ENCODE measurements at regions not wholly inside any gene's neighbourhood (a gene's known extent, or its start where the extent isn't known, plus 50 kb on each side); places are given as distances from the start of the nearest gene placed in this dataset.

DNA sequence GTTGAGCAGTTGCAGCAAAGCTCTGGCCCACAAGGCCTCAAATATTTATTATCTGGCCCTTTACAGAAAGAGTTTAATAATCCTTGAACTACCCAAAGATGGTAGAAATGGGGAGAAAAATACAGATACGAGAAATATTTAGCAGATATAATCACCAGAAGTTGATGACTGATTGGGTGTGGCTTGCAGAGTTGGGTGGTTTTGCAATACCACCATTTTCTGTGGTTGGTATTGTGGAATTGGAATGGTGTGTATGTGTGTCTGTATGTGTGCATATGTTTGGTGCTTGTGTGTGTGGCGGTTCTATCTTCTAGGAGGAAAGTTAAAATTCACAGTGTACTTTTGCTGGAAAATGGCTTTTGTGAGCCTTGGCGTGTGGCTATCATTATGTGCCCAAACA lies 85.4 kb upstream of the MANSC4 start:
- H3K9ac ChIP-seq: peak overlapping the region; percentile 41; the same call in 1 of the 2 replicates
- TF ChIP-seq FOXM1 (IDR thresholded peaks at IDR 0.05; ENCODE audit: low read depth) (no peak), SMC3 (IDR thresholded peaks at IDR 0.05; ENCODE audit: low read depth, low read length) (no peak), EP300 (IDR thresholded peaks at IDR 0.05; ENCODE audit: borderline replicate concordance in 1 of 2, low read depth in 1 of 2, low read length in 1 of 2) (no peak), JUND (IDR thresholded peaks at IDR 0.05) (no peak), MXI1 (IDR thresholded peaks at IDR 0.05; ENCODE audit: low read depth, low read length) (no peak), ELF1 (IDR thresholded peaks at IDR 0.05) (no peak), NFIC (IDR thresholded peaks at IDR 0.05; ENCODE audit: borderline replicate concordance) (no peak), GATA2 (CRISPR knock-in tag; IDR thresholded peaks at IDR 0.05) (no peak)
- TF ChIP-seq, protein P1, sequence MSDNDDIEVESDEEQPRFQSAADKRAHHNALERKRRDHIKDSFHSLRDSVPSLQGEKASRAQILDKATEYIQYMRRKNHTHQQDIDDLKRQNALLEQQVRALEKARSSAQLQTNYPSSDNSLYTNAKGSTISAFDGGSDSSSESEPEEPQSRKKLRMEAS (IDR thresholded peaks at IDR 0.05; ENCODE audit: low read depth): no peak
- TF ChIP-seq, protein P2, sequence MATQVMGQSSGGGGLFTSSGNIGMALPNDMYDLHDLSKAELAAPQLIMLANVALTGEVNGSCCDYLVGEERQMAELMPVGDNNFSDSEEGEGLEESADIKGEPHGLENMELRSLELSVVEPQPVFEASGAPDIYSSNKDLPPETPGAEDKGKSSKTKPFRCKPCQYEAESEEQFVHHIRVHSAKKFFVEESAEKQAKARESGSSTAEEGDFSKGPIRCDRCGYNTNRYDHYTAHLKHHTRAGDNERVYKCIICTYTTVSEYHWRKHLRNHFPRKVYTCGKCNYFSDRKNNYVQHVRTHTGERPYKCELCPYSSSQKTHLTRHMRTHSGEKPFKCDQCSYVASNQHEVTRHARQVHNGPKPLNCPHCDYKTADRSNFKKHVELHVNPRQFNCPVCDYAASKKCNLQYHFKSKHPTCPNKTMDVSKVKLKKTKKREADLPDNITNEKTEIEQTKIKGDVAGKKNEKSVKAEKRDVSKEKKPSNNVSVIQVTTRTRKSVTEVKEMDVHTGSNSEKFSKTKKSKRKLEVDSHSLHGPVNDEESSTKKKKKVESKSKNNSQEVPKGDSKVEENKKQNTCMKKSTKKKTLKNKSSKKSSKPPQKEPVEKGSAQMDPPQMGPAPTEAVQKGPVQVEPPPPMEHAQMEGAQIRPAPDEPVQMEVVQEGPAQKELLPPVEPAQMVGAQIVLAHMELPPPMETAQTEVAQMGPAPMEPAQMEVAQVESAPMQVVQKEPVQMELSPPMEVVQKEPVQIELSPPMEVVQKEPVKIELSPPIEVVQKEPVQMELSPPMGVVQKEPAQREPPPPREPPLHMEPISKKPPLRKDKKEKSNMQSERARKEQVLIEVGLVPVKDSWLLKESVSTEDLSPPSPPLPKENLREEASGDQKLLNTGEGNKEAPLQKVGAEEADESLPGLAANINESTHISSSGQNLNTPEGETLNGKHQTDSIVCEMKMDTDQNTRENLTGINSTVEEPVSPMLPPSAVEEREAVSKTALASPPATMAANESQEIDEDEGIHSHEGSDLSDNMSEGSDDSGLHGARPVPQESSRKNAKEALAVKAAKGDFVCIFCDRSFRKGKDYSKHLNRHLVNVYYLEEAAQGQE (IDR thresholded peaks at IDR 0.05; ENCODE audit: low read depth, low read length): no peak
- TF ChIP-seq, protein P3, sequence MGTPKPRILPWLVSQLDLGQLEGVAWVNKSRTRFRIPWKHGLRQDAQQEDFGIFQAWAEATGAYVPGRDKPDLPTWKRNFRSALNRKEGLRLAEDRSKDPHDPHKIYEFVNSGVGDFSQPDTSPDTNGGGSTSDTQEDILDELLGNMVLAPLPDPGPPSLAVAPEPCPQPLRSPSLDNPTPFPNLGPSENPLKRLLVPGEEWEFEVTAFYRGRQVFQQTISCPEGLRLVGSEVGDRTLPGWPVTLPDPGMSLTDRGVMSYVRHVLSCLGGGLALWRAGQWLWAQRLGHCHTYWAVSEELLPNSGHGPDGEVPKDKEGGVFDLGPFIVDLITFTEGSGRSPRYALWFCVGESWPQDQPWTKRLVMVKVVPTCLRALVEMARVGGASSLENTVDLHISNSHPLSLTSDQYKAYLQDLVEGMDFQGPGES (IDR thresholded peaks at IDR 0.05; ENCODE audit: low read depth, low read length): no peak
- H3K79me2 ChIP-seq (ENCODE audit: insufficient read depth): no peaks in the 10 kb centered on the region
- H3K27ac ChIP-seq (ENCODE audit: low read depth in 2 of 2, low read length in 1 of 2): peak overlapping the region in 1 of 2 experiments; percentile 84; a peak in 2 of 4 replicates
- no peaks in the 10 kb centered on the region for H4K20me1 ChIP-seq (ENCODE audit: insufficient read depth)
- peak overlapping the region; percentile 42; the same call in 1 of the 2 replicates for H2AFZ ChIP-seq (ENCODE audit: low read depth)
- H3K4me2 ChIP-seq: peak overlapping the region; percentile 30; the same call in 1 of the 2 replicates
- H3K36me3 ChIP-seq (replicated peaks in 1 of 2; ENCODE audit: control insufficient read depth in 1 of 2, insufficient read depth in 2 of 2, low read length in 1 of 2): no peaks in the 10 kb centered on the region
- H3K27me3 ChIP-seq (ENCODE audit: insufficient read depth): no peaks in the 10 kb centered on the region
- ChIA-PET POLR2A (no interaction called here), CTCF (interaction anchor here (1.1 kb wide), 1 partner anchor 21 kb away, joined by 3 read pairs; no protein-coding TSS in a partner anchor)
- no peak overlapping the region for H3K4me3 ChIP-seq (ENCODE audit: low read depth in 2 of 2, low read length in 1 of 2)
- DNase-seq: no peak
- H3K9me3 ChIP-seq: no peaks in the 10 kb centered on the region
- H3K4me1 ChIP-seq (ENCODE audit: control insufficient read depth in 1 of 2, insufficient read depth in 2 of 2, low read depth in 1 of 2, low read length in 1 of 2): peaks cover 17 to 34% of the 10 kb centered on the region in 2 experiments
- 58% methylated on average over 3 of the region's 3 CpGs for WGBS (ENCODE audit: low lambda C conversion rate)
- peaks cover 30% of the 10 kb centered on the region for H3F3A ChIP-seq (replicated peaks; ENCODE audit: insufficient read depth)
- no peaks in the 10 kb centered on the region for H3K9me2 ChIP-seq

DNA sequence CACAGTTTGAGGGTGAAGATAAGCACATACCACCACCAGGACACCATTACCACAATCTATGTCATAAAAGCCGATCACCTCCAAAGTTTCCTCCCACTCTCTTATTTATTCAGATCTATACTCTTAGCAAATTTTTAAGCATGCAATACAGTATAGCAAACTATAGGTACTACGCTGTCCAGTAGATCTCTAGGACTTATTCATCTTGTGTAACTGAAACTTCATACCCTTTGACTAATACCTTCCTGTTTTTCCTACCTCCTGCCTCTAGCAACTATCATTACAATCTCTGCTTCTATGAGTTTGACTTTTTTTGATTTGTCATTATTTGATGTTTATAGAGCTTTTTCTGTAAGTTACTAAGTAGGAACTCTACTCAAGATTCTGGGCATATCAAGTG lies 84.5 kb upstream of the MANSC4 start:
- H2AFZ ChIP-seq (ENCODE audit: low read depth): 0 out of 2 replicates have a peak overlapping the region, but pooled peaks have one; percentile 42
- no peaks in the 10 kb centered on the region for H3K9me3 ChIP-seq
- H3K9me2 ChIP-seq: no peaks in the 10 kb centered on the region
- no peaks in the 10 kb centered on the region for H4K20me1 ChIP-seq (ENCODE audit: insufficient read depth)
- no peaks in the 10 kb centered on the region for H3K27me3 ChIP-seq (ENCODE audit: insufficient read depth)
- H3K36me3 ChIP-seq (replicated peaks in 1 of 2; ENCODE audit: control insufficient read depth in 1 of 2, insufficient read depth in 2 of 2, low read length in 1 of 2): no peaks in the 10 kb centered on the region
- H3K9ac ChIP-seq: peak overlapping the region; percentile 41; the same call in 1 of the 2 replicates
- 74% methylated on average over 2 of the region's 2 CpGs for WGBS (ENCODE audit: low lambda C conversion rate)
- H3K27ac ChIP-seq (ENCODE audit: low read depth in 2 of 2, low read length in 1 of 2): peak overlapping the region in 1 of 2 experiments; percentile 84; a peak in 2 of 4 replicates
- DNase-seq: no peak
- peaks cover 30% of the 10 kb centered on the region for H3F3A ChIP-seq (replicated peaks; ENCODE audit: insufficient read depth)
- ChIA-PET POLR2A (no interaction called here), CTCF (no interaction called here)
- H3K4me3 ChIP-seq (ENCODE audit: low read depth in 2 of 2, low read length in 1 of 2): no peak overlapping the region
- H3K4me2 ChIP-seq: peak overlapping the region; percentile 30; the same call in 1 of the 2 replicates
- peaks cover 17 to 34% of the 10 kb centered on the region in 2 experiments; a peak in 3 of 4 replicates for H3K4me1 ChIP-seq (ENCODE audit: control insufficient read depth in 1 of 2, insufficient read depth in 2 of 2, low read depth in 1 of 2, low read length in 1 of 2)
- H3K79me2 ChIP-seq (ENCODE audit: insufficient read depth): no peaks in the 10 kb centered on the region
- TF ChIP-seq NRF1 (IDR thresholded peaks at IDR 0.05; ENCODE audit: low read depth, low read length) (no peak), SIN3A (IDR thresholded peaks at IDR 0.05; ENCODE audit: borderline replicate concordance, low read depth, low read length) (no peak), RAD21 (IDR thresholded peaks at IDR 0.05; ENCODE audit: low read length) (no peak), SMC3 (IDR thresholded peaks at IDR 0.05; ENCODE audit: low read depth, low read length) (no peak), TAF1 (IDR thresholded peaks at IDR 0.05; ENCODE audit: borderline replicate concordance, low read depth, low read length) (no peak), TEAD4 (IDR thresholded peaks at IDR 0.05; ENCODE audit: borderline replicate concordance, insufficient read depth) (no peak), RFX5 (IDR thresholded peaks at IDR 0.05; ENCODE audit: low read length) (no peak), FOXM1 (IDR thresholded peaks at IDR 0.05; ENCODE audit: low read depth) (no peak), EP300 (IDR thresholded peaks at IDR 0.05; ENCODE audit: borderline replicate concordance in 1 of 2, low read depth in 1 of 2, low read length in 1 of 2) (no peak), JUND (IDR thresholded peaks at IDR 0.05) (peak; percentile 36), TCF12 (IDR thresholded peaks at IDR 0.05) (peak; percentile 46; the same call in 1 of the 2 replicates)
- TF ChIP-seq, protein P1 (IDR thresholded peaks at IDR 0.05; ENCODE audit: low read depth): no peak
- TF ChIP-seq, protein P4, sequence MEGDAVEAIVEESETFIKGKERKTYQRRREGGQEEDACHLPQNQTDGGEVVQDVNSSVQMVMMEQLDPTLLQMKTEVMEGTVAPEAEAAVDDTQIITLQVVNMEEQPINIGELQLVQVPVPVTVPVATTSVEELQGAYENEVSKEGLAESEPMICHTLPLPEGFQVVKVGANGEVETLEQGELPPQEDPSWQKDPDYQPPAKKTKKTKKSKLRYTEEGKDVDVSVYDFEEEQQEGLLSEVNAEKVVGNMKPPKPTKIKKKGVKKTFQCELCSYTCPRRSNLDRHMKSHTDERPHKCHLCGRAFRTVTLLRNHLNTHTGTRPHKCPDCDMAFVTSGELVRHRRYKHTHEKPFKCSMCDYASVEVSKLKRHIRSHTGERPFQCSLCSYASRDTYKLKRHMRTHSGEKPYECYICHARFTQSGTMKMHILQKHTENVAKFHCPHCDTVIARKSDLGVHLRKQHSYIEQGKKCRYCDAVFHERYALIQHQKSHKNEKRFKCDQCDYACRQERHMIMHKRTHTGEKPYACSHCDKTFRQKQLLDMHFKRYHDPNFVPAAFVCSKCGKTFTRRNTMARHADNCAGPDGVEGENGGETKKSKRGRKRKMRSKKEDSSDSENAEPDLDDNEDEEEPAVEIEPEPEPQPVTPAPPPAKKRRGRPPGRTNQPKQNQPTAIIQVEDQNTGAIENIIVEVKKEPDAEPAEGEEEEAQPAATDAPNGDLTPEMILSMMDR (IDR thresholded peaks at IDR 0.05): no peak
- TF ChIP-seq, protein P5, sequence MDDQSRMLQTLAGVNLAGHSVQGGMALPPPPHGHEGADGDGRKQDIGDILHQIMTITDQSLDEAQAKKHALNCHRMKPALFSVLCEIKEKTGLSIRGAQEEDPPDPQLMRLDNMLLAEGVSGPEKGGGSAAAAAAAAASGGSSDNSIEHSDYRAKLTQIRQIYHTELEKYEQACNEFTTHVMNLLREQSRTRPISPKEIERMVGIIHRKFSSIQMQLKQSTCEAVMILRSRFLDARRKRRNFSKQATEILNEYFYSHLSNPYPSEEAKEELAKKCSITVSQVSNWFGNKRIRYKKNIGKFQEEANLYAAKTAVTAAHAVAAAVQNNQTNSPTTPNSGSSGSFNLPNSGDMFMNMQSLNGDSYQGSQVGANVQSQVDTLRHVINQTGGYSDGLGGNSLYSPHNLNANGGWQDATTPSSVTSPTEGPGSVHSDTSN (IDR thresholded peaks at IDR 0.05): peak; percentile 20; the same call in 1 of the 2 replicates

Measured in SK-N-SH (cell line).